ENCODE measurements at regions not wholly inside any gene's neighbourhood (a gene's known extent, or its start where the extent isn't known, plus 50 kb on each side); places are given as distances from the start of the nearest gene placed in this dataset.

DNA sequence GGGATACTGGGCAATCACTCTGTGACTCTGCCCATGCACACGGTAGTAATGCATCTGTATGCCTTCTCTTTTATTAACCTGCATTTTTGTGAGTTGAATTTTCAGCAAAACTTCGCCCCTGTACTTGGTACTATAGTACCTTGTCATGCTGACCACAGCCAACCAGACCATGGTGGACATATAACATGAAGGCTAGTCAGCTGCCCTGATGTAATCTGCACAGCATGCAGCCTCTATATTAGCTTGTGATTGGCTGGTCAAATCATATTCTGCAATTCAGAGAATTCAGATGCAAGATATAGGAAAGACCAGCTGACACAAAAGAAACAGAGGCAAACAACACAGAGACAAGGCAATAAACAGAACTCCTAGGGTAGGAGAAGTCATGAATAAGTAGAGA is 200.9 kb upstream of the JARID2 start:
- TF ChIP-seq ZNF565 (CRISPR knock-in tag; conservative IDR thresholded peaks at IDR 0.05; ENCODE audit: low read depth) (no peak), OSR1 (CRISPR knock-in tag; IDR thresholded peaks at IDR 0.05) (no peak), TCF4 (CRISPR knock-in tag; IDR thresholded peaks at IDR 0.05; ENCODE audit: borderline replicate concordance) (no peak), ZFP30 (CRISPR knock-in tag; IDR thresholded peaks at IDR 0.05) (no peak), ZFP3 (CRISPR knock-in tag; IDR thresholded peaks at IDR 0.05) (no peak), ISL1 (CRISPR knock-in tag; IDR thresholded peaks at IDR 0.05) (no peak), BACH2 (CRISPR knock-in tag; IDR thresholded peaks at IDR 0.05; ENCODE audit: borderline replicate concordance) (no peak), ZC3H10 (CRISPR knock-in tag; IDR thresholded peaks at IDR 0.05) (no peak), RARB (CRISPR knock-in tag; IDR thresholded peaks at IDR 0.05) (no peak), ZNF70 (CRISPR knock-in tag; IDR thresholded peaks at IDR 0.05) (no peak)
- TF ChIP-seq, protein P1, sequence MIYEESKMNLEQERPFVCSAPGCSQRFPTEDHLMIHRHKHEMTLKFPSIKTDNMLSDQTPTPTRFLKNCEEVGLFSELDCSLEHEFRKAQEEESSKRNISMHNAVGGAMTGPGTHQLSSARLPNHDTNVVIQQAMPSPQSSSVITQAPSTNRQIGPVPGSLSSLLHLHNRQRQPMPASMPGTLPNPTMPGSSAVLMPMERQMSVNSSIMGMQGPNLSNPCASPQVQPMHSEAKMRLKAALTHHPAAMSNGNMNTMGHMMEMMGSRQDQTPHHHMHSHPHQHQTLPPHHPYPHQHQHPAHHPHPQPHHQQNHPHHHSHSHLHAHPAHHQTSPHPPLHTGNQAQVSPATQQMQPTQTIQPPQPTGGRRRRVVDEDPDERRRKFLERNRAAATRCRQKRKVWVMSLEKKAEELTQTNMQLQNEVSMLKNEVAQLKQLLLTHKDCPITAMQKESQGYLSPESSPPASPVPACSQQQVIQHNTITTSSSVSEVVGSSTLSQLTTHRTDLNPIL (CRISPR knock-in tag; IDR thresholded peaks at IDR 0.05; ENCODE audit: low read depth): no peak
- TF ChIP-seq, protein P2, sequence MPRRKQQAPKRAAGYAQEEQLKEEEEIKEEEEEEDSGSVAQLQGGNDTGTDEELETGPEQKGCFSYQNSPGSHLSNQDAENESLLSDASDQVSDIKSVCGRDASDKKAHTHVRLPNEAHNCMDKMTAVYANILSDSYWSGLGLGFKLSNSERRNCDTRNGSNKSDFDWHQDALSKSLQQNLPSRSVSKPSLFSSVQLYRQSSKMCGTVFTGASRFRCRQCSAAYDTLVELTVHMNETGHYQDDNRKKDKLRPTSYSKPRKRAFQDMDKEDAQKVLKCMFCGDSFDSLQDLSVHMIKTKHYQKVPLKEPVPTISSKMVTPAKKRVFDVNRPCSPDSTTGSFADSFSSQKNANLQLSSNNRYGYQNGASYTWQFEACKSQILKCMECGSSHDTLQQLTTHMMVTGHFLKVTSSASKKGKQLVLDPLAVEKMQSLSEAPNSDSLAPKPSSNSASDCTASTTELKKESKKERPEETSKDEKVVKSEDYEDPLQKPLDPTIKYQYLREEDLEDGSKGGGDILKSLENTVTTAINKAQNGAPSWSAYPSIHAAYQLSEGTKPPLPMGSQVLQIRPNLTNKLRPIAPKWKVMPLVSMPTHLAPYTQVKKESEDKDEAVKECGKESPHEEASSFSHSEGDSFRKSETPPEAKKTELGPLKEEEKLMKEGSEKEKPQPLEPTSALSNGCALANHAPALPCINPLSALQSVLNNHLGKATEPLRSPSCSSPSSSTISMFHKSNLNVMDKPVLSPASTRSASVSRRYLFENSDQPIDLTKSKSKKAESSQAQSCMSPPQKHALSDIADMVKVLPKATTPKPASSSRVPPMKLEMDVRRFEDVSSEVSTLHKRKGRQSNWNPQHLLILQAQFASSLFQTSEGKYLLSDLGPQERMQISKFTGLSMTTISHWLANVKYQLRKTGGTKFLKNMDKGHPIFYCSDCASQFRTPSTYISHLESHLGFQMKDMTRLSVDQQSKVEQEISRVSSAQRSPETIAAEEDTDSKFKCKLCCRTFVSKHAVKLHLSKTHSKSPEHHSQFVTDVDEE (CRISPR knock-in tag; IDR thresholded peaks at IDR 0.05): no peak
